WTC11 (cell line): ENCODE measurements at regions not wholly inside any gene's neighbourhood (a gene's known extent, or its start where the extent isn't known, plus 50 kb on each side); places are given as distances from the start of the nearest gene placed in this dataset.

ENCODE experiments used
- ATAC-seq: fragments of 200-7000 bp; cut with Tn5 transposase; 2 replicates; pipeline ENCODE4 v1.10.0; 2021; ENCODE audit warnings: mild to moderate bottlenecking, moderate library complexity
- CTCF ChIA-PET: fragments of 300-600 bp; sonication (Branson Sonifier 250); formaldehyde crosslinking; loops from one replicate; lab custom pipeline; 2021; ENCODE audit warnings: antibody characterized with exemption; lab: Charles Lee
- POLR2A ChIA-PET: fragments of 350-600 bp; sonication (Branson Sonifier 250); formaldehyde crosslinking; loops from one replicate; lab custom pipeline; 2021; ENCODE audit warnings: antibody characterized with exemption; lab: Charles Lee
- DNase-seq: peaks from one replicate; pipeline ENCODE4 v3.0.0; 2021; ENCODE audit warnings: low spot score
- H3K27ac Mint-ChIP-seq: 2 replicates; pipeline ENCODE4 v1.8.0; 2021; ENCODE audit warnings: mixed read lengths
- H3K27me3 Mint-ChIP-seq: 2 replicates; pipeline ENCODE4 v1.8.0; 2021; ENCODE audit warnings: low read depth, mild to moderate bottlenecking, moderate library complexity, mixed read lengths
- H3K36me3 Mint-ChIP-seq: 2 replicates; pipeline ENCODE4 v1.8.0; 2021; ENCODE audit warnings: mixed read lengths
- H3K4me1 Mint-ChIP-seq: 2 replicates; pipeline ENCODE4 v1.8.0; 2022; ENCODE audit warnings: mixed read lengths
- H3K4me3 Mint-ChIP-seq: 2 replicates; pipeline ENCODE4 v1.8.0; 2021; ENCODE audit warnings: mild to moderate bottlenecking, moderate library complexity, mixed read lengths
- H3K9me3 Mint-ChIP-seq: 2 replicates; pipeline ENCODE4 v1.8.0; 2021; ENCODE audit warnings: mixed read lengths
- AR ChIP-seq: fragments of 250-450 bp; sonication (Bioruptor Pico); IDR thresholded peaks from 2 replicates; pipeline ENCODE4 v1.9.0; 2021; ENCODE audit warnings: mild to moderate bottlenecking
- ARID4B ChIP-seq: sonication (generic); formaldehyde crosslinking; IDR thresholded peaks from 2 replicates; pipeline ENCODE4 v1.8.0; 2023; ENCODE audit warnings: missing genetic modification reagents, mild to moderate bottlenecking, borderline replicate concordance
- CTCF ChIP-seq: fragments of 200-600 bp; IDR thresholded peaks from 2 replicates; pipeline ENCODE4 v1.8.0; 2022; ENCODE audit warnings: antibody characterized with exemption
- EMX1 ChIP-seq: fragments of 250-450 bp; sonication (Bioruptor Pico); IDR thresholded peaks from 2 replicates; pipeline ENCODE4 v1.8.0; 2021; ENCODE audit warnings: mild to moderate bottlenecking
- ERG ChIP-seq: fragments of 250-450 bp; sonication (Bioruptor Pico); IDR thresholded peaks from 2 replicates; pipeline ENCODE4 v1.8.0; 2021; ENCODE audit warnings: mild to moderate bottlenecking
- FOXK1 ChIP-seq: sonication (generic); formaldehyde crosslinking; IDR thresholded peaks from 2 replicates; pipeline ENCODE4 v1.8.0; 2022; ENCODE audit warnings: mild to moderate bottlenecking, moderate library complexity, missing genetic modification reagents
- GRHL2 ChIP-seq: fragments of 250-450 bp; sonication (Bioruptor Pico); IDR thresholded peaks from 2 replicates; pipeline ENCODE4 v1.8.0; 2022; ENCODE audit warnings: mild to moderate bottlenecking, moderate library complexity; ENCODE audit not compliant: insufficient replicate concordance, severe bottlenecking
- PRDM15 ChIP-seq: sonication (generic); formaldehyde crosslinking; IDR thresholded peaks from 2 replicates; pipeline ENCODE4 v1.8.0; 2022; ENCODE audit warnings: missing genetic modification reagents
- PREB ChIP-seq: sonication (generic); formaldehyde crosslinking; IDR thresholded peaks from 2 replicates; pipeline ENCODE4 v1.8.1; 2022; ENCODE audit warnings: mild to moderate bottlenecking, missing genetic modification reagents, moderate library complexity, borderline replicate concordance
- RELA ChIP-seq: sonication (generic); formaldehyde crosslinking; IDR thresholded peaks from 2 replicates; pipeline ENCODE4 v1.8.1; 2022; ENCODE audit warnings: missing genetic modification reagents, mild to moderate bottlenecking, borderline replicate concordance
- SP1 ChIP-seq: sonication (generic); formaldehyde crosslinking; conservative IDR thresholded peaks from 2 replicates; pipeline ENCODE4 v1.8.1; 2022; ENCODE audit warnings: missing genetic modification reagents
- USF1 ChIP-seq: sonication (generic); formaldehyde crosslinking; IDR thresholded peaks from 2 replicates; pipeline ENCODE4 v1.8.0; 2022; ENCODE audit warnings: mild to moderate bottlenecking, missing genetic modification reagents
- ZMAT4 ChIP-seq: fragments of 250-450 bp; sonication (Bioruptor Pico); IDR thresholded peaks from 2 replicates; pipeline ENCODE4 v1.9.0; 2021; ENCODE audit warnings: mild to moderate bottlenecking
- ZNF138 ChIP-seq: sonication (generic); formaldehyde crosslinking; conservative IDR thresholded peaks from 2 replicates; pipeline ENCODE4 v1.8.1; 2022; ENCODE audit warnings: mild to moderate bottlenecking, moderate library complexity, missing genetic modification reagents
- ZSCAN18 ChIP-seq: fragments of 250-450 bp; sonication (Bioruptor Pico); IDR thresholded peaks from 2 replicates; pipeline ENCODE4 v2.1.2; 2022; ENCODE audit warnings: mild to moderate bottlenecking, moderate library complexity

- TF ChIP-seq USF1 = no peak
- TF ChIP-seq CTCF = no peak
- no peak for TF ChIP-seq AR (CRISPR knock-in tag)
- TF ChIP-seq PREB (CRISPR knock-in tag) = no peak
- no peak for TF ChIP-seq RELA (CRISPR knock-in tag)
- TF ChIP-seq SP1 (CRISPR knock-in tag) = no peak
- no peak for TF ChIP-seq ERG (CRISPR knock-in tag)
- TF ChIP-seq ZSCAN18 (CRISPR knock-in tag) = no peak
- no peak for TF ChIP-seq FOXK1
- TF ChIP-seq, all 79 proteins: peak for 0
These were observed 268.1 kb upstream of the TMTC4 start (continued) for GRCh38 chr13:100942742-100943141.

GRCh38 chr13:100941377-100942368, 267.1 kb upstream of the TMTC4 start:
- no peaks in the 10 kb centered on the region for H3K4me1 Mint-ChIP-seq
- DNase-seq = no peak
- no peak for ATAC-seq
- no peak overlapping the region for H3K4me3 Mint-ChIP-seq
- no peak overlapping the region for H3K27ac Mint-ChIP-seq
- CTCF ChIA-PET = no interaction called here
- POLR2A ChIA-PET = no interaction called here
- H3K36me3 Mint-ChIP-seq = no peaks in the 10 kb centered on the region; the same call in 1 of the 2 replicates
- peaks cover 28% of the 10 kb centered on the region for H3K9me3 Mint-ChIP-seq
- H3K27me3 Mint-ChIP-seq = peaks cover 2% of the 10 kb centered on the region; the same call in 1 of the 2 replicates
- TF ChIP-seq ARID4B (CRISPR knock-in tag) (no peak), PRDM15 (CRISPR knock-in tag) (no peak), GRHL2 (no peak), RELA (CRISPR knock-in tag) (no peak), ZNF138 (CRISPR knock-in tag) (no peak), EMX1 (no peak), ZMAT4 (CRISPR knock-in tag) (no peak)
